ENCODE measurements at regions not wholly inside any gene's neighbourhood (a gene's known extent, or its start where the extent isn't known, plus 50 kb on each side); places are given as distances from the start of the nearest gene placed in this dataset.

GRCh38 chr14:81837304-81837703, 303.7 kb upstream of the SEL1L start:
- H3K4me3 ChIP-seq (ENCODE audit: control insufficient read depth, low read depth, low read length): no peak overlapping the region
- no peak for DNase-seq (ENCODE audit: low read depth)
- TF ChIP-seq CTCF (IDR thresholded peaks at IDR 0.05; ENCODE audit: control insufficient read depth, insufficient read depth, low read depth, low read length, missing control alignments): no peak

DNA sequence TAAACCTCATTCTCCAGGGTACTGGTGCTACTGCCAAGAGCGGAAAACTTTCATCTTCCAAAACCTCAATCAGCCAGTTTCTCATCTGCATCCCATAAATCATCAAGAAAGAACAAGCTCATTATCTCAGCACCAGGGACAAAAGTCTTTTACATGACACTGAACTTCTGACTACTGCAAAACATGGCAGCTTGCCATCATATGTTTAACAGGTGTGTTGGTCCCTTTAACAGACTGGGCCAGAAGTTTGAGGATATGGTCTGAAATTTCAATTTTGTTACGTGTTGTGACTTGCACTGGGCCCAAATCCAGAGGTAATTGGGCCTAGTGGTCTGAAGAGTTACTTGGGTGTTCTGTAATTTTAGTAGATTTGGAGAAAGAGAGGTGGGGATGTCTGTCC, 305.4 kb upstream of the SEL1L start:
- H3K4me3 ChIP-seq (ENCODE audit: control insufficient read depth, low read depth, low read length): no peak overlapping the region
- no peak for TF ChIP-seq CTCF (IDR thresholded peaks at IDR 0.05; ENCODE audit: control insufficient read depth, insufficient read depth, low read depth, low read length, missing control alignments)
- DNase-seq (ENCODE audit: low read depth): no peak

GRCh38 chr14:81841346-81841745, 307.7 kb upstream of the SEL1L start:
- no peak overlapping the region for H3K4me3 ChIP-seq (ENCODE audit: control insufficient read depth, low read depth, low read length)
- DNase-seq (ENCODE audit: low read depth): no peak
- no peak for TF ChIP-seq CTCF (IDR thresholded peaks at IDR 0.05; ENCODE audit: control insufficient read depth, insufficient read depth, low read depth, low read length, missing control alignments)

DNA sequence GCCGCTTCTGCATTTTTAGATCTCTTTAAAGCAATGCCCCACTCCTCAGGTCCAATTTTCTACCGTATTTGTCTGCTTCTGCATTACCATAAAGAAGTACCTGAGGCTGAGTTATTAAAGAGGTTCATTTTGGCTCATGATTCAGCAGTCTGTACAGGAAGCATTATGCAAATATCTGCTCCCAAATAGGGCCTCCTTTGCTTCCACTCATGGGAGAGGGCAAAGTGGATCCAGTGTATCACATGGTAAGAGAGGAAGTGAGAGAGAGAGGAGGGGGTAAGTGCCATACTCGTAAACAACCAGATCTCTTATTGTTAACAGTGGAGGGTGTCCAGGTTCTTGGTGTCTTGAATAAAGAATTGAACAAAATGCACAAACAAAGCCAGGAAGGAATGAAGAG, 316.1 kb upstream of the SEL1L start:
- TF ChIP-seq CTCF (IDR thresholded peaks at IDR 0.05; ENCODE audit: control insufficient read depth, insufficient read depth, low read depth, low read length, missing control alignments): no peak
- H3K4me3 ChIP-seq (ENCODE audit: control insufficient read depth, low read depth, low read length): no peak overlapping the region
- DNase-seq (ENCODE audit: low read depth): no peak

- no peak overlapping the region for H3K4me3 ChIP-seq (ENCODE audit: control insufficient read depth, low read depth, low read length)
- DNase-seq (ENCODE audit: low read depth): no peak
- no peak for TF ChIP-seq CTCF (IDR thresholded peaks at IDR 0.05; ENCODE audit: control insufficient read depth, insufficient read depth, low read depth, low read length, missing control alignments)
Observed at GRCh38 chr14:81855007-81855406, 321.4 kb upstream of the SEL1L start.

GRCh38 chr14:81859046-81859445, 325.4 kb upstream of the SEL1L start:
- no peak overlapping the region for H3K4me3 ChIP-seq (ENCODE audit: control insufficient read depth, low read depth, low read length)
- no peak for DNase-seq (ENCODE audit: low read depth)
- no peak for TF ChIP-seq CTCF (IDR thresholded peaks at IDR 0.05; ENCODE audit: control insufficient read depth, insufficient read depth, low read depth, low read length, missing control alignments)

GRCh38 chr14:81868172-81868571, 334.5 kb upstream of the SEL1L start:
- H3K4me3 ChIP-seq (ENCODE audit: control insufficient read depth, low read depth, low read length): no peak overlapping the region
- no peak for DNase-seq (ENCODE audit: low read depth)
- TF ChIP-seq CTCF (IDR thresholded peaks at IDR 0.05; ENCODE audit: control insufficient read depth, insufficient read depth, low read depth, low read length, missing control alignments): no peak
